ENCODE measurements at regions not wholly inside any gene's neighbourhood (a gene's known extent, or its start where the extent isn't known, plus 50 kb on each side); places are given as distances from the start of the nearest gene placed in this dataset.

DNA sequence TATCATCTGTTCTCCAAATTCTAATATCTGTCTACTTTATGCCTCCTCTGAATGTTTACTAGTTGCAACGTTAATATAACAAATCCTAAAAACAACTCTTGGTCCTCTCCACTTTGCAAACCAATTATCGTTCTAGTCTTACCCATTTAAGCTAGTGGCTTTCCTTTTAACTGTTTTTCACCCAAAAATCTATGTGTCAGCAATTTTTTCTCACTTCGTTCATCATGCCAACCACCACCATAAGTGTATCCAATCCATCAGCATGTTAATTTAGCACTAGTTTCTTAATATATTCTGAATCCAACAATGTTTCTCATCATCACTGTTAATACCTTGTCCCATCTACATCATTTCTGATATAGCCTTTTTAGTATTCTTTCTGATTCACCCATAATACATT, 90.0 kb upstream of the RORB start:
- TF ChIP-seq, protein P1, sequence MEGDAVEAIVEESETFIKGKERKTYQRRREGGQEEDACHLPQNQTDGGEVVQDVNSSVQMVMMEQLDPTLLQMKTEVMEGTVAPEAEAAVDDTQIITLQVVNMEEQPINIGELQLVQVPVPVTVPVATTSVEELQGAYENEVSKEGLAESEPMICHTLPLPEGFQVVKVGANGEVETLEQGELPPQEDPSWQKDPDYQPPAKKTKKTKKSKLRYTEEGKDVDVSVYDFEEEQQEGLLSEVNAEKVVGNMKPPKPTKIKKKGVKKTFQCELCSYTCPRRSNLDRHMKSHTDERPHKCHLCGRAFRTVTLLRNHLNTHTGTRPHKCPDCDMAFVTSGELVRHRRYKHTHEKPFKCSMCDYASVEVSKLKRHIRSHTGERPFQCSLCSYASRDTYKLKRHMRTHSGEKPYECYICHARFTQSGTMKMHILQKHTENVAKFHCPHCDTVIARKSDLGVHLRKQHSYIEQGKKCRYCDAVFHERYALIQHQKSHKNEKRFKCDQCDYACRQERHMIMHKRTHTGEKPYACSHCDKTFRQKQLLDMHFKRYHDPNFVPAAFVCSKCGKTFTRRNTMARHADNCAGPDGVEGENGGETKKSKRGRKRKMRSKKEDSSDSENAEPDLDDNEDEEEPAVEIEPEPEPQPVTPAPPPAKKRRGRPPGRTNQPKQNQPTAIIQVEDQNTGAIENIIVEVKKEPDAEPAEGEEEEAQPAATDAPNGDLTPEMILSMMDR (IDR thresholded peaks at IDR 0.05) = no peak
- TF ChIP-seq POLR2A (IDR thresholded peaks at IDR 0.05) = no peak

Data from heart left ventricle (tissue), 13 donors.